Muscle of leg (tissue), 3 donors: ENCODE measurements at regions not wholly inside any gene's neighbourhood (a gene's known extent, or its start where the extent isn't known, plus 50 kb on each side); places are given as distances from the start of the nearest gene placed in this dataset.

ENCODE experiments used
- DNase-seq: peaks from one replicate; pipeline ENCODE4 v3.0.0; 2013
- H3K27ac ChIP-seq: one replicate; pipeline ENCODE4 v1.5.1; 2013; ENCODE audit warnings: mild to moderate bottlenecking, low read length, control low read depth
- H3K27me3 ChIP-seq: one replicate; pipeline ENCODE4 v1.6.1; 2013; ENCODE audit warnings: low read length; ENCODE audit not compliant: control insufficient read depth, insufficient read depth
- H3K36me3 ChIP-seq: one replicate; pipeline ENCODE4 v1.6.1; 2013; ENCODE audit warnings: low read length; ENCODE audit not compliant: control insufficient read depth, insufficient read depth
- H3K4me1 ChIP-seq: one replicate; pipeline ENCODE4 v1.6.1; 2013; ENCODE audit warnings: low read length; ENCODE audit not compliant: control insufficient read depth, insufficient read depth
- H3K4me3 ChIP-seq: one replicate; pipeline ENCODE4 v1.5.1; 2013; ENCODE audit warnings: low read length, control low read depth
- H3K9me3 ChIP-seq: replicated peaks from 2 replicates; pipeline ENCODE4 v1.6.1; 2013; ENCODE audit warnings: low read depth, low read length; ENCODE audit not compliant: control insufficient read depth
- WGBS: methylation state at CpG from one replicate; pipeline ENCODE4 v1.1.5; 2013; ENCODE audit warnings: missing lambda C conversion rate; ENCODE audit not compliant: insufficient coverage; 5-methylcytosine and 5-hydroxymethylcytosine counted together

DNA sequence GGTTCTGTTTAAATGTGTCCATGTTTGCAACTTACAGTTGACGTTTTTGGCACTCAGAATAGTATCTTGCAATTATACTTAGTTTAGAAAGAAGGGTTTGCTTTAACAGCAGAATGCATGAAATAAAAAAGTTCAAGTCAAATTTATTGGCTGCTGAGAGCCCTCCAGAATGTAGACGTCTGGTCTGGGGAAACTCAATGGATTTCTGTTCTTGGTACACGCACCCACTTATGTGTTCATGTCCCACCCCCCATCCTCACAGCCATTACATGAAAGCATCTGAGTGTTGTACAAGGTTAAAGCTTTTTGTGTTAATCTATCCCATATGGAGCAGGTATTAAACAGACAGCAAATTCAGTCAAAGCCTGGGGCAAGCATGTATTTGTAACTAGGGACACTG, 219.5 kb downstream of the SOX11 start:
- H3K4me3 ChIP-seq: no peak overlapping the region
- no peaks in the 10 kb centered on the region for H3K36me3 ChIP-seq
- peak; percentile 60 for DNase-seq
- H3K9me3 ChIP-seq: no peaks in the 10 kb centered on the region
- WGBS: no CpG with 5 or more reads among the region's 3 CpGs
- peaks cover 17% of the 10 kb centered on the region for H3K4me1 ChIP-seq
- no peak overlapping the region for H3K27ac ChIP-seq
- no peaks in the 10 kb centered on the region for H3K27me3 ChIP-seq

DNA sequence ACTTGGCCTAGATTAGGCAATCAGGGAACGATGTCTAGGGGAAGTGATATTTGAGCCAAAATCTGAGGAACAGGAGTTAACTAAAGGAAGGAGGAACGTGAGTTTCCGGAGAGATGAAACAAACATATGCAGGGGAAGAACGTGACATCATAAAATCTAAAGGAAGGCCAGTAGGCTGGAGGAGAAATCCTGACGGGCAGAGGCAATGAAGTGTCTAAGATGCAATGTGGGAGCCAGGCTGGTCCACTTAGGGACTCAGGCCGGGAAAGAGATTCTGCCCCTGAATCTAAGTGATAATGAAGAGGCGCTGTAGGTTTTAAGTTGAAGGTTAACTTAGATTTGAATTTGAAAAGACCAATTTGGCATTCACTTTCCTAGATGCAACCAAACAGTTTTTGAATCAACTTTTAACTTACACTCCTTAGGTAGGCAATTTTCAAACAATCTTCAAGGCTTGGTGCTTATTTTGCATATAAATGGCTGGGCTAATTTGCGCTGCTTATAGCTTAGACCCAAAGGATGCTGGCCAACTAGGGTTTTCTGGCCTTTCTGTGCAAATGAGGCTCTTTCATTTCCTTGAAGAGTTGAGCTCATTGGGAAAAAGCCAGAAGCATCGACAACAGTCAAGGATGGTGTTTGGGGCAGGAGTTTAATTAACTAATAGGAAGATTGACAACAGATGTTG, 221.7 kb downstream of the SOX11 start:
- 45% methylated on average over 8 of the region's 9 CpGs for WGBS
- no peak for DNase-seq
- no peak overlapping the region for H3K27ac ChIP-seq

DNA sequence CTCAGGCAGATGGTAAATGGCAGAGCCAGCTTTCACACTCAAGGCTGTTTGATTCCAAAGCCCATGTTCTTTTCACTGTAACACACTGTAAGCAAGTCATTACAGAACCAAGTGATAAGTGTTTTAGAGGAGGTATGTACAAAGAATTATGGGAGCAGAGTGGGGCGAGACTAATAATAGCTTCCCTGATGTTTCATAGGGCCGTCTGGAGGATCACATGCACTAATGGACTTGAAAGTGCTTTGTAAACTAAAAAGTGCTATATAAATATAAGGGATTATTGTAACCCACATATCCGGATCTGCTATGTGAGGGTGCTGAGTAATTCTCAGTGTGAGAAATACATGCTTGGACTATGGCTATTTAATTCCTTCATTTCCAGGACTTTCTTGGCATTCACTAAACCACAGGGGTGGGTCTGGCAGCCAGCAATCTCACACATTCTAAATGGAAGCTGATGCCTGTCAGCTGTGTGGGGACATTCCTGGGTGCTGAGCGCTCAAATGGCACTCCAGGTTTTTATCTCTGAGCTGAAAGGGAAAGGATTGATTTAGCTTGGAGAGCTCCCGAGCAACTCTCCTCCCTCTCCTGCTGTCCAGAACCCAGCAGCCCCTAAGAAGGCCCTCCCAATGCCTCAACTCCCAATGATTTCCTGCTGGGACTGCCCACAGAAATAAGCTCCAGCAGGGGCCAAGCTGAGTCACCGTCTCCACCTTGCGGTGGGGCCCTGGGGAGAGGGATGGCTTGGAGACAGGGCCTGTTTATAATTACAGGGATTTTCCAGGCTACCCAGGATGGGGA, 222.8 kb downstream of the SOX11 start:
- Histone ChIP-seq H3K4me3 (no peak overlapping the region), H3K4me1 (peaks cover 17% of the 10 kb centered on the region), H3K9me3 (no peaks in the 10 kb centered on the region), H3K27ac (peak overlapping the region; percentile 67), H3K27me3 (no peaks in the 10 kb centered on the region), H3K36me3 (no peaks in the 10 kb centered on the region)
- peak; percentile 80 for DNase-seq
- WGBS: no CpG with 5 or more reads among the region's 7 CpGs

More for the DNA sequence above, 221.7 kb downstream of the SOX11 start:
- Histone ChIP-seq H3K4me3 (no peak overlapping the region), H3K9me3 (no peaks in the 10 kb centered on the region), H3K27me3 (no peaks in the 10 kb centered on the region), H3K36me3 (no peaks in the 10 kb centered on the region), H3K4me1 (peaks cover 17% of the 10 kb centered on the region)

DNA sequence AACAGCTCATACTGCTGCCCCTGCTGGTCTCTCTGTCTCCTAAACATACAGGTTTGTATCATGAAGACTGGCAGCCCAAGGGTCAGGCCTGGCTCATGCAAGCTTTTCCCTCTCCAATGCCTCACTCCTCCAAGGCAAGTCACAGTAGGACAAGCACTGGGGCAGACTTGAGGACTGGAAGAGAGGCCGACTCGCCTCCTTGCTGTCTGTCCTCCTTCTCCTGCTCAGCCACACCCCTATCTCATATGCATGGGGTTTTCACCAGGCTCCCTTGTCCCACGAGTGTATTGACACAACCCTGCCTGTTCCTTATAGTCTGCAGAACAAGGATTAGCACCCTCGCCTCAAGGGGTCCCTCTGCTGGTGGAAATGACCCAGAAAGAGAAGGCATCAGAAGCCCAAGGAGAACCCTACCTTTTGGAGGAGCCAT, 223.7 kb downstream of the SOX11 start:
- no peaks in the 10 kb centered on the region for H3K27me3 ChIP-seq
- H3K27ac ChIP-seq: peak overlapping the region; percentile 67
- peaks cover 17% of the 10 kb centered on the region for H3K4me1 ChIP-seq
- WGBS: 71% methylated on average over 2 of the region's 4 CpGs
- no peaks in the 10 kb centered on the region for H3K36me3 ChIP-seq
- no peak overlapping the region for H3K4me3 ChIP-seq
- DNase-seq: no peak
- H3K9me3 ChIP-seq: no peaks in the 10 kb centered on the region

DNA sequence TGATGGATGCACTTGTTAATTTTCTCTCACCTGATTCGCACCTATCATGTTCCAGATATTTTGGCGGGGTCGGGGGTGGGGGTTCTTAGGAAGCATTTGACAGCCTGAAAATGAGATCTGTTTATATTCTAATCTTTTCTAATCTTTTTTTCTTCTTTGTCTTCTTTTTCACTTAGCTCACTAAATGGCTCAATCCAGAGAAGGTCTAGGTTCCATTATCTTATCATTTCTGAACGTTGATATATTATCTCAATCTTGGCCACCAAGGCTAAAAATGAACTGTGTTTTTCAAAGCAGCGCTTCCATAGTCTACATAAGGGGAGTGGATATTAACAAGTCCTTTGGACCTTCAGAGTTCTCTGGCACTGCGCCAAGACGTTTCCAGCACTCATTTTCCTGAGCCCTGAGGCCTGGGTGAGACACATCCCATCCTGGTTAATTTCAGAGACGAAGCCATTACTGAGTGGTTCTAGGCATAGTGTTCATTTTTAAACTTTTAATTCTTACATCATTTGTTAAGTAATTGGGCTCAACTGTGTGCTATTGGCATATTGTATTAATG, 229.0 kb downstream of the SOX11 start:
- H3K36me3 ChIP-seq: no peaks in the 10 kb centered on the region
- no CpG with 5 or more reads among the region's 8 CpGs for WGBS
- DNase-seq: no peak
- no peaks in the 10 kb centered on the region for H3K4me1 ChIP-seq
- no peaks in the 10 kb centered on the region for H3K9me3 ChIP-seq
- no peaks in the 10 kb centered on the region for H3K27me3 ChIP-seq
- no peak overlapping the region for H3K4me3 ChIP-seq
- no peak overlapping the region for H3K27ac ChIP-seq

DNA sequence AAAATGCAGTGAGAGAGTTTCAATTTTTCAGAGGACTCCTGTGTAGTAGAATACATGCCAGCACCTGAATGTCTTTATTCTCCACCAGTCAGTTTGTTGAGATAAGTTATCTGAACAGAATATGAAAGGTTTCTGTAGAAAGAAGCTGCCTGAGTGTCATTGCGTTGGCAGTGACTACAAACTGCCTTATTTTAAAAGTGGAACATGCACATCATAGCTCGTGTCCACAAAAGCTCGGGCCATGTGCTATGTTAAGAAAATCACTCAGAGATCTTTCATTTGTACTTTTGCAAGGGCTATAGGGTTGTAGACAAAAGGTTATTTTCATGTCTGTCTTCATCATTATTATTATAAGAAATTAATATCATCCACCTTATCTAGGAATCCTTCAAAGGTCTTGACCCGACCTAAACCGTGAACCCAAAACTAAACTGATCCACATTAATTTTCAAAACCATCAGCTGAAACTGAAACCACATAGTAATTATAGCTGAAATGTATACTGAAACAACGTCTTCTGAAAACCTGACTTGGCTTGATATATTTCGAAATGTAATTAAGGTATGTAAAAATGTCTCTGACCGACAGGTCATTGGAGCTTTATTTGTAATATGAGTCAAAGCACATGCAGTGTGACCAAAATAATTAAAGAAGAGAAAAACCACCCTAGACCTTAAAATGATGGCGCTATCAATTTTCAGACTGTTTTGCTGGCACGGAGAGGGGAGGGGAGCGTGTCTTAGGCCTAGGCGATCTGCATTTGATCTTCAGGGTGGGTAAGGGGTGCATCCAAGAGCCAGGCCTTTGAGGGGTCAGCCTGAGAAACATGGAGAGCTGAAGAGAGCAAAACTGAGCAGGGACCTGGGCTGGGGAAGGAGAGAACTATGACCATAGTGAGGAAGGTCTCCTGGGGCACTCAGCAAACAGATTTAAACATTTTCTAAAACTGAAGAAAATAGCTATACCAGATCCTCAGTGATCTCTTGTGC, 232.1 kb downstream of the SOX11 start:
- no peaks in the 10 kb centered on the region for H3K36me3 ChIP-seq
- no peak for DNase-seq
- no peak overlapping the region for H3K4me3 ChIP-seq
- no peaks in the 10 kb centered on the region for H3K9me3 ChIP-seq
- no peak overlapping the region for H3K27ac ChIP-seq
- no peaks in the 10 kb centered on the region for H3K27me3 ChIP-seq
- H3K4me1 ChIP-seq: no peaks in the 10 kb centered on the region
- WGBS: 74% methylated on average over 4 of the region's 12 CpGs

DNA sequence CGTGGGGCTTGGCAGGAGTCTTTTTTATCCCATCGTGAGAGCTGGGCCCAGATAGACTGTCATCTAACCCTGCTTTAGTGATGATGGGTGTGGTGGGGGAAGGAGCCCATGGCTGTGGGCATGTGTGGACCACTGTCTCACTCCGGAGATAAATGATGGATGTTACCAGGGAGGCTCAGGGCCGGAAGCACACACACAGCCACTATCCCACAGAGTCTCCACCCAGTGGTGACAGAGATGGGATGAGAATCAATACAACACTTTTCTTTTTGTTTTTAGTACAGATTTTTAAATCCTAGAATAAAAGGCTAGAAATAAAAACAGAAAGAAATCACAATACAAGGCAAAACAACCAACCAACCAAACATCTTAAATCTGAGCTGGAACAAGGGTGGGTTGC, 233.4 kb downstream of the SOX11 start:
- no peaks in the 10 kb centered on the region for H3K36me3 ChIP-seq
- no peaks in the 10 kb centered on the region for H3K4me1 ChIP-seq
- no peak for DNase-seq
- 88% methylated on average over 2 of the region's 4 CpGs for WGBS
- no peak overlapping the region for H3K4me3 ChIP-seq
- peaks cover 2% of the 10 kb centered on the region for H3K9me3 ChIP-seq
- H3K27ac ChIP-seq: no peak overlapping the region
- no peaks in the 10 kb centered on the region for H3K27me3 ChIP-seq

DNA sequence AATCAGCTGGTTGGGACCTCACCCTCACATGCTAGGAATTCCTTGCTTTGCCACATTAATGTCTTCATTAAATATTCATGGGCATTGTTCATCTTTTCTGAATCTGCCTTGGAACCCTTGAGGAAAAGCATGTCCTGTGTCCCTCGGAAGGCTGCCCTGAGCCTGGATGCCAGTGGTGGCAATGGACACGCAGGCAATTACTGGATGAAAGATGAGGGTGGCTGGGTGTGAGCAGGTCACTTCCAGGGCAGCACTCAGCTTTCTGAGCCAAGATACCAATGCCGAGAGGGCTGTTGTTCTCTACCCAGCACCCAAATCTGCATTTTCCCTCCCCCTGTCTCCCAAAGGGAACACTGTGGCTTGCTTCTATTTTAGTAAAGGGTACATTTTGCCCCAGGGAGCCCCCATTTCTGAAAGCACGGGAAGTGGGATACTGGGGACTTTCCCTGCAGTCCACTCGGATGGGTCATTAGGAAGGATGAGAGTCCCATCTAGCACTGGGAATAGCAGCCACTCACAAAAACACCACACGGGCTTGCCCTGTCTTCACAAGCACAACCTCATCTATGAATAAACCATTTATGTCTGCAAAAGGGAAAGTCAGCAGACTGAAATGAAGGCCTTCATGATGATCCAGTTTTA, 234.8 kb downstream of the SOX11 start:
- no peaks in the 10 kb centered on the region for H3K27me3 ChIP-seq
- H3K4me3 ChIP-seq: no peak overlapping the region
- DNase-seq: no peak
- no peaks in the 10 kb centered on the region for H3K4me1 ChIP-seq
- no CpG with 5 or more reads among the region's 6 CpGs for WGBS
- H3K36me3 ChIP-seq: no peaks in the 10 kb centered on the region
- no peak overlapping the region for H3K27ac ChIP-seq
- peaks cover 2% of the 10 kb centered on the region for H3K9me3 ChIP-seq

DNA sequence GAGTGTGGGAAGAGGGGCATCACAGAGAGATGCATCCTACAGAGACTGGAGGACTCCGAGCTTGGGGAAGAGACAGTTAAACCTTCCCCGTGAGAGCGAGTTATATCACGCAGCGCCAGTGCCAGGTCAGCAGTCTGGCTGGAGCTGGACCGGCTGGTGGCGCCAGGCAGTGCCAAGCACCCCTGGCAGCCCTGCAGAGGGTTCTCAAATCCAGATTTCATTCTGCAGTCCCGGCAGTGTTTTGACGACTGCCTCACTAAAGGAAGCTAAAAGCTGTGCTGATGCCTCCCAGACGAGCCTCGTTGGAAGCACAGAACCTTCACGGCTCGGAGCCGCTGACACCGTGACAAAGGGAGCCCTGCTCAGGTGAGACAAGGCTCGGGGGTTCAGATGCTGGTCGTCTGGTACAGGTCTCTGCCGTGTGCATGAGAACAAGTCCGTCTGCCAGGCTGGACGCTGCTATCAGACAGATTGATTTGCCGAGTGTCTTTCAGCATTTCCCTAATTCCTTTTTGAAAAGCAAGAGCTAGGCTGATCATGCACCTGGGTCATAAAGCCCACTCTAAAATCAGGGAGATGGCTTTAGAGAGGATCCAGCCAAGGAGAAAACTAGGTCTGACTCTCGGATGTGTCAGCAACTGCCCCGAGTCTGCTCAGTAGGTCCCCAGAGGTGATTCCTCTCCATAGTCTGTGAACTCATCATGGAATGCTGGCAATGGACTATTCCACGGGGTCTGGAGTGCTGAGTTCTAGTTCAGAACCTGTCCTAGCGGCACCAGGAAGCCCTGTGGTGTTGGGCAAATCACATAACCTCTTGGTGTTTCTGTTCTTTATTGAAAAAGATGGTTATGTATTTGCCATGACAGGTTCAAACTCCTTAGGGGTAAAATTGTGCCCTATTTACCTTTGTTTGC, 240.6 kb downstream of the SOX11 start:
- H3K27ac ChIP-seq: no peak overlapping the region
- WGBS: 40% methylated on average over 25 of the region's 25 CpGs
- peaks cover 2% of the 10 kb centered on the region for H3K9me3 ChIP-seq
- H3K4me3 ChIP-seq: no peak overlapping the region
- peaks cover 13% of the 10 kb centered on the region for H3K4me1 ChIP-seq
- H3K27me3 ChIP-seq: peaks cover 5% of the 10 kb centered on the region
- DNase-seq: peak; percentile 44
- no peaks in the 10 kb centered on the region for H3K36me3 ChIP-seq
